WTC11 (cell line): ENCODE measurements at regions not wholly inside any gene's neighbourhood (a gene's known extent, or its start where the extent isn't known, plus 50 kb on each side); places are given as distances from the start of the nearest gene placed in this dataset.

ENCODE experiments used
- ATF1 ChIP-seq: sonication (generic); formaldehyde crosslinking; IDR thresholded peaks from 2 replicates; pipeline ENCODE4 v1.8.1; 2023; ENCODE audit warnings: mild to moderate bottlenecking, moderate library complexity, missing genetic modification reagents
- ELF4 ChIP-seq: sonication (generic); formaldehyde crosslinking; IDR thresholded peaks from 2 replicates; pipeline ENCODE4 v1.8.1; 2022; ENCODE audit warnings: low read depth, mild to moderate bottlenecking, moderate library complexity, missing genetic modification reagents
- FOXP1 ChIP-seq: sonication (generic); formaldehyde crosslinking; IDR thresholded peaks from 2 replicates; pipeline ENCODE4 v1.8.0; 2022; ENCODE audit warnings: missing genetic modification reagents, mild to moderate bottlenecking, moderate library complexity, borderline replicate concordance
- IRF2 ChIP-seq: sonication (generic); formaldehyde crosslinking; IDR thresholded peaks from 2 replicates; pipeline ENCODE4 v1.8.0; 2022; ENCODE audit warnings: low read depth, missing genetic modification reagents, borderline replicate concordance
- MXD4 ChIP-seq: fragments of 250-450 bp; sonication (Bioruptor Pico); IDR thresholded peaks from 2 replicates; pipeline ENCODE4 v1.8.0; 2021; ENCODE audit warnings: mild to moderate bottlenecking, moderate library complexity, borderline replicate concordance
- NFYB ChIP-seq: sonication (generic); formaldehyde crosslinking; conservative IDR thresholded peaks from 2 replicates; pipeline ENCODE4 v1.8.0; 2022; ENCODE audit warnings: low read depth, missing genetic modification reagents
- RELA ChIP-seq: sonication (generic); formaldehyde crosslinking; IDR thresholded peaks from 2 replicates; pipeline ENCODE4 v1.8.1; 2022; ENCODE audit warnings: missing genetic modification reagents, mild to moderate bottlenecking, borderline replicate concordance
- SP1 ChIP-seq: sonication (generic); formaldehyde crosslinking; conservative IDR thresholded peaks from 2 replicates; pipeline ENCODE4 v1.8.1; 2022; ENCODE audit warnings: missing genetic modification reagents
- TCF7 ChIP-seq: sonication (generic); formaldehyde crosslinking; IDR thresholded peaks from 2 replicates; pipeline ENCODE4 v1.8.0; 2022; ENCODE audit warnings: mild to moderate bottlenecking, low read depth, missing genetic modification reagents, moderate library complexity
- TEAD4 ChIP-seq: sonication (generic); formaldehyde crosslinking; IDR thresholded peaks from 2 replicates; pipeline ENCODE4 v1.8.0; 2022; ENCODE audit warnings: mild to moderate bottlenecking, missing genetic modification reagents
- ZNF138 ChIP-seq: sonication (generic); formaldehyde crosslinking; conservative IDR thresholded peaks from 2 replicates; pipeline ENCODE4 v1.8.1; 2022; ENCODE audit warnings: mild to moderate bottlenecking, moderate library complexity, missing genetic modification reagents
- ZNF416 ChIP-seq: fragments of 250-450 bp; sonication (Bioruptor Pico); IDR thresholded peaks from 2 replicates; pipeline ENCODE4 v1.9.0; 2021; ENCODE audit warnings: mild to moderate bottlenecking, inconsistent platforms
- TF ChIP-seq, protein P1 (sequence below): fragments of 200-600 bp; IDR thresholded peaks from 2 replicates; pipeline ENCODE4 v1.8.0; 2022; ENCODE audit warnings: antibody characterized with exemption
- TF ChIP-seq, protein P2 (sequence below): sonication (generic); formaldehyde crosslinking; IDR thresholded peaks from 2 replicates; pipeline ENCODE4 v1.8.0; 2022; ENCODE audit warnings: mild to moderate bottlenecking, missing genetic modification reagents

DNA sequence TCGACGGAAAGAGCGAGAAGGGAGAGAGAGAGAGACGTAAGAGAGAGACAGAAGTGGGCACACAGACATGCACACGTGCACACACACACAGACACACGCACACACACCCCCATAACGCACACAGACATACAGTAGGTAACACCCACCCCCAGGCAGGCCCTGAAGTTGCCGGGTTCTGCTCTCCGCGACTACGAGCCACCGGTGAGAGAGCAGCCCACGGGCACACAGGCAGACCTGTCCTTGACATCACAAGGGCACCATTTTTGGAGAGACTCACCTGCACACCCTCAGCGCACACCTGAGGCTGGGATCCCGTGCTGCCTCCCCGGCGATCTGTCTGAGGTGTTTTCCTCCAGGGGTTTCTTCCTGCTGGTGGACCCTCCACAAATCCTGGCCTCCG lies 1171.0 kb upstream of the PCDH10 start:
- no peak for TF ChIP-seq ZNF138
- no peak for TF ChIP-seq ZNF416 (CRISPR knock-in tag)
- TF ChIP-seq MXD4, result no peak
- TF ChIP-seq, protein P1, sequence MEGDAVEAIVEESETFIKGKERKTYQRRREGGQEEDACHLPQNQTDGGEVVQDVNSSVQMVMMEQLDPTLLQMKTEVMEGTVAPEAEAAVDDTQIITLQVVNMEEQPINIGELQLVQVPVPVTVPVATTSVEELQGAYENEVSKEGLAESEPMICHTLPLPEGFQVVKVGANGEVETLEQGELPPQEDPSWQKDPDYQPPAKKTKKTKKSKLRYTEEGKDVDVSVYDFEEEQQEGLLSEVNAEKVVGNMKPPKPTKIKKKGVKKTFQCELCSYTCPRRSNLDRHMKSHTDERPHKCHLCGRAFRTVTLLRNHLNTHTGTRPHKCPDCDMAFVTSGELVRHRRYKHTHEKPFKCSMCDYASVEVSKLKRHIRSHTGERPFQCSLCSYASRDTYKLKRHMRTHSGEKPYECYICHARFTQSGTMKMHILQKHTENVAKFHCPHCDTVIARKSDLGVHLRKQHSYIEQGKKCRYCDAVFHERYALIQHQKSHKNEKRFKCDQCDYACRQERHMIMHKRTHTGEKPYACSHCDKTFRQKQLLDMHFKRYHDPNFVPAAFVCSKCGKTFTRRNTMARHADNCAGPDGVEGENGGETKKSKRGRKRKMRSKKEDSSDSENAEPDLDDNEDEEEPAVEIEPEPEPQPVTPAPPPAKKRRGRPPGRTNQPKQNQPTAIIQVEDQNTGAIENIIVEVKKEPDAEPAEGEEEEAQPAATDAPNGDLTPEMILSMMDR, result no peak
- TF ChIP-seq, protein P2, sequence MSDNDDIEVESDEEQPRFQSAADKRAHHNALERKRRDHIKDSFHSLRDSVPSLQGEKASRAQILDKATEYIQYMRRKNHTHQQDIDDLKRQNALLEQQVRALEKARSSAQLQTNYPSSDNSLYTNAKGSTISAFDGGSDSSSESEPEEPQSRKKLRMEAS, result no peak
- TF ChIP-seq RELA (CRISPR knock-in tag), result no peak
- TF ChIP-seq TCF7 (CRISPR knock-in tag), result no peak
- no peak for TF ChIP-seq SP1 (CRISPR knock-in tag)
- no peak for TF ChIP-seq ELF4
- no peak for TF ChIP-seq FOXP1 (CRISPR knock-in tag)
- TF ChIP-seq IRF2, result no peak
- TF ChIP-seq TEAD4 (CRISPR knock-in tag), result no peak
- no peak for TF ChIP-seq NFYB
- TF ChIP-seq ATF1 (CRISPR knock-in tag), result no peak
